ENCODE measurements at regions not wholly inside any gene's neighbourhood (a gene's known extent, or its start where the extent isn't known, plus 50 kb on each side); places are given as distances from the start of the nearest gene placed in this dataset.

DNA sequence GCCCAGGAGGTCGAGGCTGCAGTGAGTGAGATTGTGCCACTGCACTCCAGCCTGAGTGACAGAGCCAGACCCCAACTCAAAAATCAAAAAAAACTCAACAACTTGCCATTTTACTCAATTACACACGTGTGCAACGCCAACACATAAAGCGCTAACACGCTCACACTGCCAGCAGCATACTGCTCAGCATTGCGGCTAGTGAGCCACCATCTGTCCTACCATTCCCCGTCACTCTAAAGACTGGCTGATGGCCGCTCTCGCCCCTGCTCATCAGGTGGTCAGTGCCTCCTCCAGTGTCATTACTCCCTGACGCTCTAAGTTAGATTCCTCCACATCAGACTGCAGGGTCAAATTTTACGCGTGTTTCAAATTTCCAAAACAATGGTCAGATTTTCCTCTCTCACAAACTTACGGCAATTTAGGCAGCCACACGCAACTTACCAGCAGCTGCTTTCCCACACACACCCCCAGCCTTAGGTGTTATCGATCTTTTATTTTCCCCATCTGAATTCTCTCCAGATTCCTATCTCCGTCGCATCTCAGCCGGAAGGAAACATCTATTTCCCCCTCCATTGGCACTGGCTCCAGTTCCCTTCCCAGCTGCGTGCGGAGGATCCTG is 240.8 kb downstream of the C16orf95 start:
- Histone ChIP-seq H3K4me1 (ENCODE audit: insufficient read depth, low read length, poor library complexity, severe bottlenecking) (peaks cover 46% of the 10 kb centered on the region), H3K9me2 (ENCODE audit: insufficient read depth, low read length) (no peaks in the 10 kb centered on the region), H3K9me3 (ENCODE audit: low read length) (peaks cover 20% of the 10 kb centered on the region), H3K4me2 (ENCODE audit: low read length) (0 out of 2 replicates have a peak overlapping the region, but pooled peaks have one; percentile 1), H2AFZ (ENCODE audit: low read length) (peak overlapping the region; percentile 67), H4K20me1 (ENCODE audit: insufficient read depth, low read length) (no peaks in the 10 kb centered on the region), H3K27ac (ENCODE audit: low read depth, low read length, poor library complexity, severe bottlenecking) (peak overlapping the region; percentile 87), H3K4me3 (ENCODE audit: low read depth, low read length, poor library complexity, severe bottlenecking) (no peak overlapping the region), H3K79me2 (ENCODE audit: insufficient read depth, low read depth, low read length) (peaks cover 9% of the 10 kb centered on the region; the same call in 1 of the 2 replicates), H3K36me3 (ENCODE audit: insufficient read depth, low read length) (no peaks in the 10 kb centered on the region)
- ChIA-PET POLR2A (interaction anchor here (1.6 kb wide), 1 partner anchor 14 kb away, joined by 4 read pairs; no protein-coding TSS in a partner anchor), CTCF (ENCODE audit: unreplicated experiment) (no interaction called here)
- DNase-seq (ENCODE audit: low spot score): no peak
- no peak for TF ChIP-seq EZH2phosphoT487 (IDR thresholded peaks at IDR 0.05; ENCODE audit: borderline replicate concordance, low read depth, low read length)
- TF ChIP-seq, protein P1, sequence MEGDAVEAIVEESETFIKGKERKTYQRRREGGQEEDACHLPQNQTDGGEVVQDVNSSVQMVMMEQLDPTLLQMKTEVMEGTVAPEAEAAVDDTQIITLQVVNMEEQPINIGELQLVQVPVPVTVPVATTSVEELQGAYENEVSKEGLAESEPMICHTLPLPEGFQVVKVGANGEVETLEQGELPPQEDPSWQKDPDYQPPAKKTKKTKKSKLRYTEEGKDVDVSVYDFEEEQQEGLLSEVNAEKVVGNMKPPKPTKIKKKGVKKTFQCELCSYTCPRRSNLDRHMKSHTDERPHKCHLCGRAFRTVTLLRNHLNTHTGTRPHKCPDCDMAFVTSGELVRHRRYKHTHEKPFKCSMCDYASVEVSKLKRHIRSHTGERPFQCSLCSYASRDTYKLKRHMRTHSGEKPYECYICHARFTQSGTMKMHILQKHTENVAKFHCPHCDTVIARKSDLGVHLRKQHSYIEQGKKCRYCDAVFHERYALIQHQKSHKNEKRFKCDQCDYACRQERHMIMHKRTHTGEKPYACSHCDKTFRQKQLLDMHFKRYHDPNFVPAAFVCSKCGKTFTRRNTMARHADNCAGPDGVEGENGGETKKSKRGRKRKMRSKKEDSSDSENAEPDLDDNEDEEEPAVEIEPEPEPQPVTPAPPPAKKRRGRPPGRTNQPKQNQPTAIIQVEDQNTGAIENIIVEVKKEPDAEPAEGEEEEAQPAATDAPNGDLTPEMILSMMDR (conservative IDR thresholded peaks at IDR 0.05; ENCODE audit: low read length): no peak
- no TSS peak for BruUV-seq (replicated peaks)
- intact Hi-C loops (cut with micrococcal nuclease; ENCODE audit: unreplicated experiment): no loop called here

DNA sequence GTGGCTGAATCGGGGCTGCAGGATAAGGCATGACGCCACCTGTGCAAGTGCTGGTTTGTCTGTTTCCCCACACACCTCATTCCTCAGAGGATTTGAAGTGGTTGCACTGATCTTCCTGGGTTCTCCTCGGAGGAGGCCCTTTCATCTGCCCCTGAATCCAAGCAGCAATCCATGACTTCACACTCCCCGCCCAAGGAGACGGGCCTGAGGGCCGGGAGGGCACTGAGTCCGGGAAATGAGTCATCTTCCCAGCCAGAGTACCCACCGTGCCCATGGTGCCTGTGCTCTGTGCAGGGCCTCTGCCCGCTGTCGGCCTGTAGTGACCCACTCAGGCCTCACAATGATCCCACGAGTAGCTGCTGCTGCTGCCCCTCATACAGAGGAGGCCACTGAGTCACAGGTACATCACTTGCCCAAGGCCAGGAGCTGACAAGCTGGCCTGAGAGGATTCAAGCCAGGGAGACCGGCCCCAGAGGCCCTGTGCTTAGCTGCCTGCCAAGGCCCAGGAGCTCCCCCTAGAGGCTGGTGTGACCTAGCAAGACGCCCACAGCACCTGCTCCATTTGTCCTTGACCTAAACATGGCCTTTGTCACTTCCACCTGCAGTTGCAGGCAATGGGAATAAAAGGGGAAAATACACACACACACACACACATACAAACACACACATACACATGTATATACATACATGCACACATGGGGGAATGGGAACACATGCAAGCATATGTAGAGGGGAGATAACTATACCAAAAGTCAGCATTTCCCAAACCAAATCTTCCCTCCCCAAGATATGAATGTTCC is 240.0 kb downstream of the C16orf95 start:
- H3K27ac ChIP-seq (ENCODE audit: low read depth, low read length, poor library complexity, severe bottlenecking): peak overlapping the region; percentile 87
- H3K4me1 ChIP-seq (ENCODE audit: insufficient read depth, low read length, poor library complexity, severe bottlenecking): peaks cover 42% of the 10 kb centered on the region
- intact Hi-C loops (cut with micrococcal nuclease; ENCODE audit: unreplicated experiment): loop anchor here (1.0 kb wide), 1 partner anchor 513 kb away; no protein-coding TSS in a partner anchor
- CTCF ChIA-PET (ENCODE audit: unreplicated experiment): no interaction called here
- H3K9me3 ChIP-seq (ENCODE audit: low read length): peaks cover 24% of the 10 kb centered on the region
- no peaks in the 10 kb centered on the region for H3K36me3 ChIP-seq (ENCODE audit: insufficient read depth, low read length)
- 0 out of 2 replicates have a peak overlapping the region, but pooled peaks have one; percentile 1 for H3K4me2 ChIP-seq (ENCODE audit: low read length)
- TF ChIP-seq, protein P1 (conservative IDR thresholded peaks at IDR 0.05; ENCODE audit: low read length): peak; percentile 93
- no peak for TF ChIP-seq EZH2phosphoT487 (IDR thresholded peaks at IDR 0.05; ENCODE audit: borderline replicate concordance, low read depth, low read length)
- H3K9me2 ChIP-seq (ENCODE audit: insufficient read depth, low read length): no peaks in the 10 kb centered on the region
- no TSS peak for BruUV-seq (replicated peaks)
- H3K4me3 ChIP-seq (ENCODE audit: low read depth, low read length, poor library complexity, severe bottlenecking): no peak overlapping the region
- DNase-seq (ENCODE audit: low spot score): peak; percentile 91
- peak overlapping the region; percentile 67 for H2AFZ ChIP-seq (ENCODE audit: low read length)
- POLR2A ChIA-PET: interaction anchor here (1.6 kb wide), 1 partner anchor 15 kb away, joined by 4 read pairs; no protein-coding TSS in a partner anchor
- H3K79me2 ChIP-seq (ENCODE audit: insufficient read depth, low read depth, low read length): peaks cover 9% of the 10 kb centered on the region; the same call in 1 of the 2 replicates
- no peaks in the 10 kb centered on the region for H4K20me1 ChIP-seq (ENCODE audit: insufficient read depth, low read length)

Data from OCI-LY7 (cell line).